ENCODE measurements at regions not wholly inside any gene's neighbourhood (a gene's known extent, or its start where the extent isn't known, plus 50 kb on each side); places are given as distances from the start of the nearest gene placed in this dataset.

GRCh38 chr17:79398441-79398840 lies 212.4 kb downstream of the RBFOX3 start:
- no peak for DNase-seq (ENCODE audit: low read depth)

- DNase-seq (ENCODE audit: low read depth) = no peak
These were observed 214.2 kb downstream of the RBFOX3 start for GRCh38 chr17:79396696-79397095.

- DNase-seq (ENCODE audit: low read depth) = no peak
These were observed 215.3 kb downstream of the RBFOX3 start for GRCh38 chr17:79395545-79395944.

GRCh38 chr17:79395066-79395465 lies 215.8 kb downstream of the RBFOX3 start:
- no peak for DNase-seq (ENCODE audit: low read depth)

- peak; percentile 48 for DNase-seq (ENCODE audit: low read depth)
These were observed 217.3 kb downstream of the RBFOX3 start for GRCh38 chr17:79393358-79394052.

GRCh38 chr17:79392598-79392997 lies 218.3 kb downstream of the RBFOX3 start:
- no peak for DNase-seq (ENCODE audit: low read depth)

GRCh38 chr17:79391376-79392233 lies 219.2 kb downstream of the RBFOX3 start:
- peak; percentile 50 for DNase-seq (ENCODE audit: low read depth)

GRCh38 chr17:79389896-79390295 lies 221.0 kb downstream of the RBFOX3 start:
- no peak for DNase-seq (ENCODE audit: low read depth)

GRCh38 chr17:79388556-79389295 lies 222.1 kb downstream of the RBFOX3 start:
- peak; percentile 37 for DNase-seq (ENCODE audit: low read depth)

- DNase-seq (ENCODE audit: low read depth) = no peak
These were observed 223.1 kb downstream of the RBFOX3 start for GRCh38 chr17:79387783-79388182.

GRCh38 chr17:79385962-79386563 lies 224.8 kb downstream of the RBFOX3 start:
- DNase-seq (ENCODE audit: low read depth) = no peak

- no peak for DNase-seq (ENCODE audit: low read depth)
These were observed 228.5 kb downstream of the RBFOX3 start for GRCh38 chr17:79382313-79382712.

- DNase-seq (ENCODE audit: low read depth) = no peak
These were observed 231.0 kb downstream of the RBFOX3 start for GRCh38 chr17:79379700-79380445.

- no peak for DNase-seq (ENCODE audit: low read depth)
These were observed 233.5 kb downstream of the RBFOX3 start for GRCh38 chr17:79377230-79377786.

- DNase-seq (ENCODE audit: low read depth) = no peak
These were observed 236.0 kb downstream of the RBFOX3 start for GRCh38 chr17:79374807-79375206.

- DNase-seq (ENCODE audit: low read depth) = no peak
These were observed 236.7 kb downstream of the RBFOX3 start for GRCh38 chr17:79374087-79374689.

GRCh38 chr17:79372470-79373238 lies 238.2 kb downstream of the RBFOX3 start:
- DNase-seq (ENCODE audit: low read depth) = no peak

- no peak for DNase-seq (ENCODE audit: low read depth)
These were observed 238.9 kb downstream of the RBFOX3 start for GRCh38 chr17:79371984-79372383.

GRCh38 chr17:79370594-79370993 lies 240.3 kb downstream of the RBFOX3 start:
- no peak for DNase-seq (ENCODE audit: low read depth)

- no peak for DNase-seq (ENCODE audit: low read depth)
These were observed 240.7 kb downstream of the RBFOX3 start for GRCh38 chr17:79370126-79370525.

Data from M059J (cell line).